ENCODE measurements at regions not wholly inside any gene's neighbourhood (a gene's known extent, or its start where the extent isn't known, plus 50 kb on each side); places are given as distances from the start of the nearest gene placed in this dataset.

GRCh38 chr2:12539336-12539735 is 177.4 kb upstream of the TRIB2 start:
- Histone ChIP-seq H3K4me3 (no peak overlapping the region), H3K27me3 (no peaks in the 10 kb centered on the region), H3K27ac (no peak overlapping the region), H3K4me1 (no peaks in the 10 kb centered on the region), H3K9me3 (no peaks in the 10 kb centered on the region), H3K36me3 (ENCODE audit: low read depth, missing control alignments) (no peaks in the 10 kb centered on the region)
- WGBS, 2 donors = 87 to 95% methylated on average over 9 of the region's 9 CpGs
- intact Hi-C loops (cut with DNase I; ENCODE audit: low total_unique reads) = no loop called here
- no peak for TF ChIP-seq CTCF (IDR thresholded peaks at IDR 0.05)
- no peak for TF ChIP-seq POLR2A (IDR thresholded peaks at IDR 0.05)
- DNase-seq = no peak

- no peaks in the 10 kb centered on the region for H3K4me1 ChIP-seq
- intact Hi-C loops (cut with DNase I; ENCODE audit: low total_unique reads) = no loop called here
- WGBS, 2 donors = 81 to 88% methylated on average over 10 of the region's 10 CpGs
These were observed 176.8 kb upstream of the TRIB2 start for GRCh38 chr2:12539776-12540562.

GRCh38 chr2:12543076-12543977 is 173.4 kb upstream of the TRIB2 start:
- 86 to 91% methylated on average over 11 of the region's 11 CpGs for WGBS, 2 donors
- intact Hi-C loops (cut with DNase I; ENCODE audit: low total_unique reads) = no loop called here
- H3K27ac ChIP-seq = no peak overlapping the region

More at GRCh38 chr2:12539776-12540562, 176.8 kb upstream of the TRIB2 start:
- no peak overlapping the region for H3K27ac ChIP-seq
- H3K4me3 ChIP-seq = no peak overlapping the region
- H3K9me3 ChIP-seq = no peaks in the 10 kb centered on the region
- no peaks in the 10 kb centered on the region for H3K36me3 ChIP-seq (ENCODE audit: low read depth, missing control alignments)
- no peak for TF ChIP-seq POLR2A (IDR thresholded peaks at IDR 0.05)
- TF ChIP-seq CTCF (IDR thresholded peaks at IDR 0.05) = no peak
- H3K27me3 ChIP-seq = no peaks in the 10 kb centered on the region
- no peak for DNase-seq

GRCh38 chr2:12543978-12544558 is 172.7 kb upstream of the TRIB2 start:
- H3K27ac ChIP-seq = no peak overlapping the region
- intact Hi-C loops (cut with DNase I; ENCODE audit: low total_unique reads) = no loop called here

More at GRCh38 chr2:12543076-12543977, 173.4 kb upstream of the TRIB2 start:
- DNase-seq = no peak
- H3K9me3 ChIP-seq = no peaks in the 10 kb centered on the region
- no peaks in the 10 kb centered on the region for H3K36me3 ChIP-seq (ENCODE audit: low read depth, missing control alignments)
- TF ChIP-seq CTCF (IDR thresholded peaks at IDR 0.05) (no peak), POLR2A (IDR thresholded peaks at IDR 0.05) (no peak)
- H3K4me3 ChIP-seq = no peak overlapping the region
- H3K27me3 ChIP-seq = no peaks in the 10 kb centered on the region
- no peaks in the 10 kb centered on the region for H3K4me1 ChIP-seq

More at GRCh38 chr2:12543978-12544558, 172.7 kb upstream of the TRIB2 start:
- Histone ChIP-seq H3K9me3 (no peaks in the 10 kb centered on the region), H3K27me3 (no peaks in the 10 kb centered on the region), H3K36me3 (ENCODE audit: low read depth, missing control alignments) (no peaks in the 10 kb centered on the region), H3K4me1 (no peaks in the 10 kb centered on the region), H3K4me3 (no peak overlapping the region)
- DNase-seq = no peak
- 87 to 89% methylated on average over 7 of the region's 7 CpGs for WGBS, 2 donors
- TF ChIP-seq POLR2A (IDR thresholded peaks at IDR 0.05) (no peak), CTCF (IDR thresholded peaks at IDR 0.05) (no peak)
